RWPE1 (cell line): ENCODE measurements at regions not wholly inside any gene's neighbourhood (a gene's known extent, or its start where the extent isn't known, plus 50 kb on each side); places are given as distances from the start of the nearest gene placed in this dataset.

Experiments used
- CTCF ChIA-PET: fragments of 350-600 bp; sonication (Branson Sonifier 250); formaldehyde crosslinking; extraction: SDS; loops from one replicate; lab custom pipeline; 2021; lab: Yijun Ruan, JAX
- POLR2A ChIA-PET: fragments of 400-600 bp; formaldehyde crosslinking; extraction: SDS; loops from one replicate; lab custom pipeline; 2020; ENCODE audit warnings: antibody characterized with exemption; ENCODE audit not compliant: low non-redundant PET; lab: Yijun Ruan, JAX
- DNase-seq: peaks from one replicate; pipeline ENCODE4 v3.0.0; 2012; ENCODE audit warnings: low spot score
- H3K27ac ChIP-seq: fragments of 450-650 bp; 2 replicates; pipeline ENCODE4 v1.5.1; 2017
- CTCF ChIP-seq: fragments of 450-650 bp; conservative IDR thresholded peaks from 2 replicates; pipeline ENCODE4 v1.5.1; 2017; ENCODE audit warnings: low read depth, mild to moderate bottlenecking

GRCh38 chr9:85421641-85422040 is 320.1 kb downstream of the AGTPBP1 start:
- TF ChIP-seq CTCF: no peak
- ChIA-PET POLR2A (no interaction called here), CTCF (interaction anchor here (0.7 kb wide), 2 partner anchors 216 to 240 kb away, joined by 3 to 4 read pairs; no protein-coding TSS in a partner anchor)
- no peak overlapping the region for H3K27ac ChIP-seq
- no peak for DNase-seq

GRCh38 chr9:85420750-85421149 is 321.0 kb downstream of the AGTPBP1 start:
- POLR2A ChIA-PET: no interaction called here
- no peak overlapping the region for H3K27ac ChIP-seq

GRCh38 chr9:85417674-85418073 is 324.1 kb downstream of the AGTPBP1 start:
- POLR2A ChIA-PET: no interaction called here
- DNase-seq: no peak
- CTCF ChIA-PET: interaction anchor here (2.3 kb wide), 1 partner anchor 7 kb away, joined by 7 read pairs; no protein-coding TSS in a partner anchor
- no peak overlapping the region for H3K27ac ChIP-seq
- no peak for TF ChIP-seq CTCF

More at GRCh38 chr9:85420750-85421149, 321.0 kb downstream of the AGTPBP1 start:
- TF ChIP-seq CTCF: no peak
- CTCF ChIA-PET: no interaction called here
- DNase-seq: no peak

- H3K27ac ChIP-seq: no peak overlapping the region
- ChIA-PET POLR2A (no interaction called here), CTCF (interaction anchor here (0.6 to 2.3 kb wide), 3 partner anchors 8 to 540 kb away, joined by 3 to 8 read pairs (median 7); no protein-coding TSS in a partner anchor)
- DNase-seq: no peak
- TF ChIP-seq CTCF: no peak
Measured at GRCh38 chr9:85416715-85417114, 325.0 kb downstream of the AGTPBP1 start.

- TF ChIP-seq CTCF: no peak
- no peak overlapping the region for H3K27ac ChIP-seq
- CTCF ChIA-PET: interaction anchor here (0.6 to 1.3 kb wide), 3 partner anchors 11 to 355 kb away, joined by 3 read pairs; no protein-coding TSS in a partner anchor
- POLR2A ChIA-PET: no interaction called here
- no peak for DNase-seq
Measured at GRCh38 chr9:85414390-85414789, 327.4 kb downstream of the AGTPBP1 start.

GRCh38 chr9:85408494-85408893 is 333.3 kb downstream of the AGTPBP1 start:
- ChIA-PET CTCF (interaction anchor here (0.6 kb wide), 1 partner anchor 149 kb away, joined by 3 read pairs; no protein-coding TSS in a partner anchor), POLR2A (no interaction called here)
- no peak for DNase-seq
- no peak overlapping the region for H3K27ac ChIP-seq
- TF ChIP-seq CTCF: no peak
